ENCODE measurements at regions not wholly inside any gene's neighbourhood (a gene's known extent, or its start where the extent isn't known, plus 50 kb on each side); places are given as distances from the start of the nearest gene placed in this dataset.
"Not testable (repeated sequence)": the region's sequence is repeated elsewhere in the genome, so short reads cannot be mapped to it uniquely, and the experiment has no call there.

GRCh38 chr10:61039868-61040267 lies 95.9 kb upstream of the RHOBTB1 start:
- WGBS, result 96% methylated on average over 1 of the region's 1 CpG
- TF ChIP-seq CTCF (IDR thresholded peaks at IDR 0.05) (no peak), POLR2A (IDR thresholded peaks at IDR 0.05) (no peak), POLR2AphosphoS5 (IDR thresholded peaks at IDR 0.05) (no peak)
- intact Hi-C loops (cut with DNase I), result no loop called here

GRCh38 chr10:61037261-61037830 lies 93.4 kb upstream of the RHOBTB1 start:
- H3K4me1 ChIP-seq (replicated peaks); intact Hi-C loops (cut with DNase I); H3K36me3 ChIP-seq; H3K9me3 ChIP-seq; DNase-seq (ENCODE audit: low spot score); H3K4me3 ChIP-seq; H3K27me3 ChIP-seq (replicated peaks; ENCODE audit: insufficient read depth); H3K27ac ChIP-seq: not testable (repeated sequence)
- WGBS, result 93% methylated on average over 16 of the region's 16 CpGs

More at GRCh38 chr10:61039868-61040267, 95.9 kb upstream of the RHOBTB1 start:
- no peak for DNase-seq (ENCODE audit: low spot score)
- Histone ChIP-seq H3K27ac (no peak overlapping the region), H3K4me1 (replicated peaks) (no peaks in the 10 kb centered on the region), H3K36me3 (no peaks in the 10 kb centered on the region), H3K9me3 (no peaks in the 10 kb centered on the region), H3K27me3 (replicated peaks; ENCODE audit: insufficient read depth) (no peaks in the 10 kb centered on the region), H3K4me3 (no peak overlapping the region)

GRCh38 chr10:61036148-61036547 lies 92.2 kb upstream of the RHOBTB1 start:
- H3K36me3 ChIP-seq; H3K4me3 ChIP-seq; intact Hi-C loops (cut with DNase I); H3K27ac ChIP-seq; H3K27me3 ChIP-seq (replicated peaks; ENCODE audit: insufficient read depth); DNase-seq (ENCODE audit: low spot score); H3K4me1 ChIP-seq (replicated peaks); H3K9me3 ChIP-seq: not testable (repeated sequence)
- 100% methylated on average over 3 of the region's 3 CpGs for WGBS

- no peak for DNase-seq (ENCODE audit: low spot score)
- Histone ChIP-seq H3K27ac (no peak overlapping the region), H3K4me3 (no peak overlapping the region), H3K9me3 (no peaks in the 10 kb centered on the region), H3K27me3 (replicated peaks; ENCODE audit: insufficient read depth) (no peaks in the 10 kb centered on the region), H3K36me3 (no peaks in the 10 kb centered on the region), H3K4me1 (replicated peaks) (no peaks in the 10 kb centered on the region)
- WGBS, result 97% methylated on average over 3 of the region's 3 CpGs
- intact Hi-C loops (cut with DNase I), result no loop called here
- TF ChIP-seq POLR2AphosphoS5 (IDR thresholded peaks at IDR 0.05) (no peak), POLR2A (IDR thresholded peaks at IDR 0.05) (no peak), CTCF (IDR thresholded peaks at IDR 0.05) (no peak)
These were observed 87.4 kb upstream of the RHOBTB1 start for GRCh38 chr10:61031341-61031740.

GRCh38 chr10:61029411-61029810 lies 85.4 kb upstream of the RHOBTB1 start:
- intact Hi-C loops (cut with DNase I), result no loop called here
- DNase-seq (ENCODE audit: low spot score), result no peak
- H3K4me3 ChIP-seq, result no peak overlapping the region
- H3K27me3 ChIP-seq (replicated peaks; ENCODE audit: insufficient read depth), result no peaks in the 10 kb centered on the region
- 88% methylated on average over 2 of the region's 2 CpGs for WGBS
- H3K27ac ChIP-seq, result no peak overlapping the region
- H3K4me1 ChIP-seq (replicated peaks), result no peaks in the 10 kb centered on the region
- TF ChIP-seq POLR2AphosphoS5 (IDR thresholded peaks at IDR 0.05) (no peak), CTCF (IDR thresholded peaks at IDR 0.05) (no peak), POLR2A (IDR thresholded peaks at IDR 0.05) (no peak)
- H3K9me3 ChIP-seq, result no peaks in the 10 kb centered on the region
- no peaks in the 10 kb centered on the region for H3K36me3 ChIP-seq

GRCh38 chr10:61028861-61029361 lies 84.9 kb upstream of the RHOBTB1 start:
- Histone ChIP-seq H3K4me1 (replicated peaks) (no peaks in the 10 kb centered on the region), H3K36me3 (no peaks in the 10 kb centered on the region), H3K4me3 (no peak overlapping the region), H3K9me3 (no peaks in the 10 kb centered on the region), H3K27ac (no peak overlapping the region), H3K27me3 (replicated peaks; ENCODE audit: insufficient read depth) (no peaks in the 10 kb centered on the region)
- DNase-seq (ENCODE audit: low spot score), result no peak
- intact Hi-C loops (cut with DNase I), result no loop called here
- TF ChIP-seq POLR2AphosphoS5 (IDR thresholded peaks at IDR 0.05), result no peak
- TF ChIP-seq CTCF (IDR thresholded peaks at IDR 0.05), result no peak
- TF ChIP-seq POLR2A (IDR thresholded peaks at IDR 0.05), result no peak
- 84% methylated on average over 5 of the region's 5 CpGs for WGBS

All from prostate gland (tissue), 2 donors.